ENCODE measurements at regions not wholly inside any gene's neighbourhood (a gene's known extent, or its start where the extent isn't known, plus 50 kb on each side); places are given as distances from the start of the nearest gene placed in this dataset.

DNA sequence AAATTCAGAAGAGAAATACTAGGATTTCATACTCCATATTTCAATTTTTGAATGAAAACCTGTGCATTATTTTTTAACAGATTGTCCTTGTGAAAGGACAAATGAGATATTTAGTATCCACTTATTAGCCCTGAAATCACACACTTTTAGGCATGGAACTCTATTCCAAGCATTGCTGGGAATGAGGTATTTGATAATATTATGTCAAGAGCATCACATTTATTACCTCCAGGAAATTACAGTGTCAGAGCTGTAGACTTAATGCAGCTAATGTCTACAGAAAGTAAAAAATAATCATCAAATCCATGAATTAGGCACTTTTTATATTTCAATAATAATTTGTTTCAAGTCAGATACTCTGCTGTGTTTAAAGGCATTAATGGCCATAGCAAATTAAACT lies 753.8 kb downstream of the REEP3 start:
- DNase-seq (ENCODE audit: low spot score) = no peak
- no peak overlapping the region for H3K4me3 ChIP-seq
- H3K27ac ChIP-seq = no peak overlapping the region
- H3K4me1 ChIP-seq = no peaks in the 10 kb centered on the region
- H3K27me3 ChIP-seq = no peaks in the 10 kb centered on the region
- no peaks in the 10 kb centered on the region for H3K36me3 ChIP-seq
- H3K9me3 ChIP-seq = no peaks in the 10 kb centered on the region
- TF ChIP-seq, protein P1, sequence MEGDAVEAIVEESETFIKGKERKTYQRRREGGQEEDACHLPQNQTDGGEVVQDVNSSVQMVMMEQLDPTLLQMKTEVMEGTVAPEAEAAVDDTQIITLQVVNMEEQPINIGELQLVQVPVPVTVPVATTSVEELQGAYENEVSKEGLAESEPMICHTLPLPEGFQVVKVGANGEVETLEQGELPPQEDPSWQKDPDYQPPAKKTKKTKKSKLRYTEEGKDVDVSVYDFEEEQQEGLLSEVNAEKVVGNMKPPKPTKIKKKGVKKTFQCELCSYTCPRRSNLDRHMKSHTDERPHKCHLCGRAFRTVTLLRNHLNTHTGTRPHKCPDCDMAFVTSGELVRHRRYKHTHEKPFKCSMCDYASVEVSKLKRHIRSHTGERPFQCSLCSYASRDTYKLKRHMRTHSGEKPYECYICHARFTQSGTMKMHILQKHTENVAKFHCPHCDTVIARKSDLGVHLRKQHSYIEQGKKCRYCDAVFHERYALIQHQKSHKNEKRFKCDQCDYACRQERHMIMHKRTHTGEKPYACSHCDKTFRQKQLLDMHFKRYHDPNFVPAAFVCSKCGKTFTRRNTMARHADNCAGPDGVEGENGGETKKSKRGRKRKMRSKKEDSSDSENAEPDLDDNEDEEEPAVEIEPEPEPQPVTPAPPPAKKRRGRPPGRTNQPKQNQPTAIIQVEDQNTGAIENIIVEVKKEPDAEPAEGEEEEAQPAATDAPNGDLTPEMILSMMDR (IDR thresholded peaks at IDR 0.05) = no peak

DNA sequence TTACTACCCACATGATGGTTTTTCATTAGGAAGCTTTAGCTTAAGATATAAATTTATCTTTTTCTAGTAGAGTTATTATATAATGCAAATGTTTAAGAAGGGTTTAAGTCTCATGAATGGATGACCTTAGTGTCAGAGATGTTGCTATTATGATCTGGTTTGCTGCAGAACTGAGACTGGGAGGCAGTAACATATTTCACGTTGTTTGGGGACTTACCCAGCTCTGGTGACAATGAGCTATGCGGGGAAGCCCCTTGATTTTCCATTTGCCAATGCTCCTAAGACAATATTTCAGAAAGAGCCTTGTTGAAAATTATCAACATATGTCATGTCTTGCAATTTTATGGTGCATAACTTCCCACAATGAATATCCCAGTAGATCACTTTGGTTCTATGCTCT lies 754.6 kb downstream of the REEP3 start:
- TF ChIP-seq, protein P1 (IDR thresholded peaks at IDR 0.05) = no peak
- no peaks in the 10 kb centered on the region for H3K4me1 ChIP-seq
- H3K36me3 ChIP-seq = no peaks in the 10 kb centered on the region
- no peak for DNase-seq (ENCODE audit: low spot score)
- H3K4me3 ChIP-seq = no peak overlapping the region
- H3K9me3 ChIP-seq = no peaks in the 10 kb centered on the region
- H3K27ac ChIP-seq = no peak overlapping the region
- H3K27me3 ChIP-seq = no peaks in the 10 kb centered on the region

DNA sequence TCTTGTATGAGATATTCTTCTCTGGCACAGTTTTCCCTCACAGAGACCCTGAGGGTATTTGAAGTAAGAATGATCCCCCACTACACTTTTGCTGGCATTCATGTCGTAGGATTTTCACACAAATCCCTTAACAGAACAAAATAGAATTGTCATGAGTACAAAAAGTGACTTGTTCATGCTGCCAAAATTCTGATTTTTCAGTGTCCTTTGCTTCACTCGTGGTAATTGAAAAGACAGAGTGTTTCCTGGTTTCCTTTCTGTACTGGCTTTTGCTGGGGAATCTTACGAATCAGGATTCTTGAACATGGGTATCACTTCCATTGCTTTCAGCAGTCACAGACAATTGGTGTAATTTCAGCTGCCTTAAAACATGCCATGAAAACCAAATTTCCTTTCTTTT lies 756.3 kb downstream of the REEP3 start:
- no peak overlapping the region for H3K4me3 ChIP-seq
- no peaks in the 10 kb centered on the region for H3K4me1 ChIP-seq
- no peaks in the 10 kb centered on the region for H3K36me3 ChIP-seq
- no peak for DNase-seq (ENCODE audit: low spot score)
- no peaks in the 10 kb centered on the region for H3K9me3 ChIP-seq
- TF ChIP-seq, protein P1 (IDR thresholded peaks at IDR 0.05) = no peak
- no peak overlapping the region for H3K27ac ChIP-seq
- no peaks in the 10 kb centered on the region for H3K27me3 ChIP-seq

DNA sequence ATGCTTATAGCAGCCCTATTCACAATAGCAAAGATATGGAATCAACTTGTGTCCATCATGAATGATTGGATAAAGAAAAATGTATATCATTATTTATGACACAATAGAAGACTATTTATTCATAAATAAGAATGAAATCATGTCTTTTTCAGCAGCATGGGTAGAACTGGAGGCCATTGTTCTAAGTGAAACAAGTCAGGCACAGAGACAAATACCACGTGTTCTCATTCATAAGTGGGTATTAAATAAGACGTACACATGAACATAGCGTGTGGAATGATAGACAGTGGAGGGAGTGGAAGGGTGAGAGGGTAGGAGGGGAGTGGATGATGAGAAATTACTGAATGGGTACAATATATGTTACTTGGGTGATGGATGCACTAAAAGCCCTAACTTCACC lies 762.4 kb downstream of the REEP3 start:
- Histone ChIP-seq H3K27ac (no peak overlapping the region), H3K9me3 (no peaks in the 10 kb centered on the region), H3K27me3 (no peaks in the 10 kb centered on the region), H3K36me3 (no peaks in the 10 kb centered on the region), H3K4me1 (no peaks in the 10 kb centered on the region), H3K4me3 (no peak overlapping the region)
- no peak for DNase-seq (ENCODE audit: low spot score)
- TF ChIP-seq, protein P1 (IDR thresholded peaks at IDR 0.05) = no peak

DNA sequence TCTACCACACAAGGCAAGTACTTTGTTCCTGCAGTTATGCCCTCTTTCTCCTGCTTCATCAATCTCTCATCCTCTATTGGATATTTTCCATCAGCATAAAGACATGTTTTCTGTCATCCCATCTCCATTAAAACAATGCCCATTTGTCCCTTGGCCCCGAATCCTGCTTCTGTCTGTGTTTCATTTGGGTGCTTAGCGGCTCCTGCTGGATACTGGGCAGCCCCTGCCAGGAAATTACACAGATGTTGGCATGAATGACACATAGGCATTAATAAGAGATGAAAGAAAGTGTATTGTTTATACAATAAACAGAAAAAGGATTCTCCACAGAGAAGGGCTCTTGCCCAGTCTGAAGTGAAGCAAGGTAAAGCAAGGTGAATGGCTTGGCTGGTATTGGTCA lies 765.3 kb downstream of the REEP3 start:
- TF ChIP-seq, protein P1 (IDR thresholded peaks at IDR 0.05) = no peak
- Histone ChIP-seq H3K4me3 (no peak overlapping the region), H3K27ac (no peak overlapping the region), H3K36me3 (no peaks in the 10 kb centered on the region), H3K9me3 (no peaks in the 10 kb centered on the region), H3K4me1 (no peaks in the 10 kb centered on the region), H3K27me3 (no peaks in the 10 kb centered on the region)
- no peak for DNase-seq (ENCODE audit: low spot score)

- no peaks in the 10 kb centered on the region for H3K9me3 ChIP-seq
- TF ChIP-seq, protein P1 (IDR thresholded peaks at IDR 0.05) = no peak
- no peak overlapping the region for H3K27ac ChIP-seq
- H3K4me1 ChIP-seq = no peaks in the 10 kb centered on the region
- H3K36me3 ChIP-seq = no peaks in the 10 kb centered on the region
- no peak overlapping the region for H3K4me3 ChIP-seq
- DNase-seq (ENCODE audit: low spot score) = no peak
- no peaks in the 10 kb centered on the region for H3K27me3 ChIP-seq
These were observed 767.2 kb downstream of the REEP3 start for GRCh38 chr10:64288404-64288803.
